SK-N-SH (cell line): ENCODE measurements at regions not wholly inside any gene's neighbourhood (a gene's known extent, or its start where the extent isn't known, plus 50 kb on each side); places are given as distances from the start of the nearest gene placed in this dataset.

Experiments used
- CTCF ChIA-PET: fragments of 300-600, 350-600 bp; formaldehyde crosslinking; extraction: SDS; loops from one replicate; lab custom pipeline; 2021; lab: Yijun Ruan, JAX
- POLR2A ChIA-PET: fragments of 350-600 bp; sonication (Branson Sonifier 250); formaldehyde crosslinking; extraction: SDS; loops from one replicate; lab custom pipeline; 2020; ENCODE audit warnings: antibody characterized with exemption, inconsistent platforms; lab: Yijun Ruan, JAX
- DNase-seq: peaks from one replicate; pipeline ENCODE4 v3.0.0; 2012
- H2AFZ ChIP-seq: fragments of 200-600 bp; sonication (generic); 2 replicates; pipeline ENCODE4 v1.8.1; 2016; ENCODE audit warnings: antibody characterized with exemption, mild to moderate bottlenecking, low read depth
- H3F3A ChIP-seq: fragments of 200-600 bp; sonication (generic); replicated peaks from 2 replicates; pipeline ENCODE3; 2016; ENCODE audit warnings: antibody characterized with exemption, mild to moderate bottlenecking; ENCODE audit not compliant: insufficient read depth
- H3K27ac ChIP-seq, 2 experiments: fragments of 200-500 bp in 1 of 2; fragments of 200-600 bp in 1 of 2; sonication (Bioruptor generic) in 1 of 2; sonication (generic), shearing (Covaris generic) in 1 of 2; 2 replicates each; pipeline versions ENCODE4 v1.5.1 to v1.6.1; 2014 to 2016; ENCODE audit warnings: low read depth in 2 of 2, inconsistent platforms in 1 of 2, low read length in 1 of 2, mild to moderate bottlenecking in 1 of 2, mixed read lengths in 1 of 2
- H3K27me3 ChIP-seq: fragments of 200-600 bp; sonication (generic), shearing (Covaris generic); 2 replicates; pipeline ENCODE4 v1.6.1; 2016; ENCODE audit warnings: mixed run types; ENCODE audit not compliant: insufficient read depth
- H3K36me3 ChIP-seq, 2 experiments: fragments of 200-500 bp in 1 of 2; fragments of 200-600 bp in 1 of 2; sonication (Bioruptor generic) in 1 of 2; sonication (generic) in 1 of 2; replicated peaks in 1 of 2; 2 replicates each; pipeline versions ENCODE3 to v1.5.1; 2014 to 2016; ENCODE audit warnings: low read length in 1 of 2, mild to moderate bottlenecking in 1 of 2; ENCODE audit not compliant: insufficient read depth in 2 of 2, control insufficient read depth in 1 of 2
- H3K4me1 ChIP-seq, 2 experiments: fragments of 200-500 bp in 1 of 2; fragments of 200-600 bp in 1 of 2; sonication (Bioruptor generic) in 1 of 2; sonication (generic), shearing (Covaris generic) in 1 of 2; 2 replicates each; pipeline versions ENCODE4 v1.5.1 to v1.6.1; 2014 to 2016; ENCODE audit warnings: low read depth in 1 of 2, low read length in 1 of 2, mixed run types in 1 of 2; ENCODE audit not compliant: insufficient read depth in 2 of 2, control insufficient read depth in 1 of 2
- H3K4me2 ChIP-seq: fragments of 200-600 bp; sonication (generic), shearing (Covaris generic); 2 replicates; pipeline ENCODE4 v1.6.1; 2017; ENCODE audit warnings: mixed run types
- H3K4me3 ChIP-seq, 2 experiments: fragments of 200-500 bp in 1 of 2; fragments of 200-600 bp in 1 of 2; sonication (Bioruptor generic) in 1 of 2; sonication (generic), shearing (Covaris generic) in 1 of 2; 2 replicates each; pipeline versions ENCODE4 v1.5.1 to v1.8.1; 2014 to 2016; ENCODE audit warnings: low read depth in 2 of 2, inconsistent platforms in 1 of 2, low read length in 1 of 2, mild to moderate bottlenecking in 1 of 2, mixed read lengths in 1 of 2, moderate library complexity in 1 of 2
- H3K79me2 ChIP-seq: fragments of 200-600 bp; sonication (generic); 2 replicates; pipeline ENCODE4 v1.8.1; 2017; ENCODE audit warnings: mild to moderate bottlenecking; ENCODE audit not compliant: insufficient read depth
- H3K9ac ChIP-seq: fragments of 200-600 bp; sonication (generic); 2 replicates; pipeline ENCODE4 v1.6.1; 2017; ENCODE audit warnings: mixed run types
- H3K9me2 ChIP-seq: fragments of 200-600 bp; sonication (generic); 2 replicates; pipeline ENCODE4 v1.6.1; 2017; ENCODE audit warnings: mixed run types
- H3K9me3 ChIP-seq: fragments of 200-600 bp; sonication (generic); 2 replicates; pipeline ENCODE4 v1.6.1; 2017; ENCODE audit warnings: mixed run types, mild to moderate bottlenecking, moderate library complexity
- H4K20me1 ChIP-seq: fragments of 200-600 bp; sonication (generic); 2 replicates; pipeline ENCODE4 v1.6.1; 2017; ENCODE audit warnings: mild to moderate bottlenecking, mixed run types; ENCODE audit not compliant: insufficient read depth
- FOSL2 ChIP-seq: IDR thresholded peaks from 2 replicates; pipeline ENCODE4 v1.4.0; 2012; ENCODE audit warnings: low read depth, mild to moderate bottlenecking, moderate library complexity, borderline replicate concordance
- FOXJ3 ChIP-seq: sonication (generic); formaldehyde crosslinking; IDR thresholded peaks from 2 replicates; pipeline ENCODE4 v1.5.1; 2020; ENCODE audit warnings: mild to moderate bottlenecking, missing genetic modification reagents
- FOXM1 ChIP-seq: IDR thresholded peaks from 2 replicates; pipeline ENCODE4 v1.4.0; 2012; ENCODE audit warnings: low read depth, mild to moderate bottlenecking
- GABPA ChIP-seq: IDR thresholded peaks from 2 replicates; pipeline ENCODE4 v1.4.0; 2012; ENCODE audit warnings: low read depth, mild to moderate bottlenecking
- JUND ChIP-seq: IDR thresholded peaks from 2 replicates; pipeline ENCODE4 v1.4.0; 2012
- MXI1 ChIP-seq: IDR thresholded peaks from 2 replicates; pipeline ENCODE4 v1.6.1; 2012; ENCODE audit warnings: mild to moderate bottlenecking, low read depth, low read length, improper control_type of control experiment
- NFIC ChIP-seq: IDR thresholded peaks from 2 replicates; pipeline ENCODE4 v1.4.0; 2012; ENCODE audit warnings: borderline replicate concordance
- NRF1 ChIP-seq: IDR thresholded peaks from 2 replicates; pipeline ENCODE4 v1.6.1; 2012; ENCODE audit warnings: low read depth, mild to moderate bottlenecking, low read length
- RAD21 ChIP-seq: IDR thresholded peaks from 2 replicates; pipeline ENCODE4 v1.6.1; 2012; ENCODE audit warnings: mild to moderate bottlenecking, low read length
- RFX5 ChIP-seq: IDR thresholded peaks from 2 replicates; pipeline ENCODE4 v1.6.1; 2012; ENCODE audit warnings: mild to moderate bottlenecking, improper control_type of control experiment, low read length
- TCF12 ChIP-seq: IDR thresholded peaks from 2 replicates; pipeline ENCODE4 v1.4.0; 2012
- USF1 ChIP-seq: IDR thresholded peaks from 2 replicates; pipeline ENCODE4 v1.4.0; 2012; ENCODE audit warnings: low read depth, borderline replicate concordance
- USF2 ChIP-seq: fragments of 150-350 bp; IDR thresholded peaks from 2 replicates; pipeline ENCODE4 v1.6.1; 2017; ENCODE audit warnings: antibody characterized with exemption, low read length, low read depth, borderline replicate concordance
- YY1 ChIP-seq: IDR thresholded peaks from 2 replicates; pipeline ENCODE4 v1.4.0; 2012; ENCODE audit warnings: low read depth, mild to moderate bottlenecking
- ZBTB33 ChIP-seq: IDR thresholded peaks from 2 replicates; pipeline ENCODE4 v1.4.0; 2012; ENCODE audit warnings: low read depth, borderline replicate concordance
- WGBS: methylation state at CpG from one replicate; pipeline ENCODE4 v1.1.6; 2017; ENCODE audit warnings: low lambda C conversion rate; 5-methylcytosine and 5-hydroxymethylcytosine counted together
- TF ChIP-seq, protein P1 (sequence below): fragments of 200-600 bp; sonication (generic); IDR thresholded peaks from 2 replicates; pipeline ENCODE4 v1.6.1; 2017; ENCODE audit warnings: antibody characterized with exemption, mild to moderate bottlenecking, moderate library complexity
- TF ChIP-seq, protein P2 (sequence below): IDR thresholded peaks from 2 replicates; pipeline ENCODE4; 2012

DNA sequence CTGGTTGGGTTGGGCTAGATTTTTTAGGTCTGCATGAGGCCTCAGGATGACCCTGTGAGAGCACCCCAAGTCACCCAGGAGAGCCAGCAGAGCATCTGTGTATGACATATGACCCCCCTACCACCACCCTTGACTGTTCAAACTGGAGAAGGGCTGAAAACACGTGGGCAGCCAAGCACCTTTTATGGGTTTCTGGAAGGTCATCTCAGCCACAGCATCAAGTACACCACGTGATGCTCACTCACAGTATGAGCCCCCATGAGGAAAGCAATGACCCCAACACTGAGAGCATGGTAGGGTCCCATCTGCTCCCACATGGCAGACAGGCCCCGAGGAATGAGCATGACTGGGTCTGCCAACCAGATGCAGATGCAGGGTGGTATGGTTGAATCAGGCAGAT, 149.4 kb upstream of the GDF10 start:
- Histone ChIP-seq H3K79me2 (no peaks in the 10 kb centered on the region), H3K27ac (no peak overlapping the region), H4K20me1 (no peaks in the 10 kb centered on the region), H3K4me2 (no peak overlapping the region), H3K36me3 (no peaks in the 10 kb centered on the region), H3F3A (no peaks in the 10 kb centered on the region)
- DNase-seq = no peak
- CTCF ChIA-PET = interaction anchor here (1.4 to 2.1 kb wide), 2 partner anchors 103 to 126 kb away, joined by 4 to 7 read pairs; no protein-coding TSS in a partner anchor
- POLR2A ChIA-PET = no interaction called here
- TF ChIP-seq NRF1 = no peak
- no peak for TF ChIP-seq USF2
- no peak for TF ChIP-seq FOXJ3
- no peak for TF ChIP-seq GABPA
- TF ChIP-seq TCF12 = no peak
- no peak for TF ChIP-seq ZBTB33
- TF ChIP-seq FOXM1 = no peak
- TF ChIP-seq, protein P1, sequence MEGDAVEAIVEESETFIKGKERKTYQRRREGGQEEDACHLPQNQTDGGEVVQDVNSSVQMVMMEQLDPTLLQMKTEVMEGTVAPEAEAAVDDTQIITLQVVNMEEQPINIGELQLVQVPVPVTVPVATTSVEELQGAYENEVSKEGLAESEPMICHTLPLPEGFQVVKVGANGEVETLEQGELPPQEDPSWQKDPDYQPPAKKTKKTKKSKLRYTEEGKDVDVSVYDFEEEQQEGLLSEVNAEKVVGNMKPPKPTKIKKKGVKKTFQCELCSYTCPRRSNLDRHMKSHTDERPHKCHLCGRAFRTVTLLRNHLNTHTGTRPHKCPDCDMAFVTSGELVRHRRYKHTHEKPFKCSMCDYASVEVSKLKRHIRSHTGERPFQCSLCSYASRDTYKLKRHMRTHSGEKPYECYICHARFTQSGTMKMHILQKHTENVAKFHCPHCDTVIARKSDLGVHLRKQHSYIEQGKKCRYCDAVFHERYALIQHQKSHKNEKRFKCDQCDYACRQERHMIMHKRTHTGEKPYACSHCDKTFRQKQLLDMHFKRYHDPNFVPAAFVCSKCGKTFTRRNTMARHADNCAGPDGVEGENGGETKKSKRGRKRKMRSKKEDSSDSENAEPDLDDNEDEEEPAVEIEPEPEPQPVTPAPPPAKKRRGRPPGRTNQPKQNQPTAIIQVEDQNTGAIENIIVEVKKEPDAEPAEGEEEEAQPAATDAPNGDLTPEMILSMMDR = no peak
- TF ChIP-seq RAD21 = no peak
- no peak for TF ChIP-seq MXI1
- TF ChIP-seq NFIC = no peak
- TF ChIP-seq, all 33 proteins: peak for 0
- H3K9me3 ChIP-seq = no peaks in the 10 kb centered on the region
- H3K4me3 ChIP-seq = no peak overlapping the region
- WGBS = 0% methylated on average over 3 of the region's 3 CpGs
- no peaks in the 10 kb centered on the region for H3K4me1 ChIP-seq
- H3K9ac ChIP-seq = no peak overlapping the region
- no peaks in the 10 kb centered on the region for H3K9me2 ChIP-seq
- no peaks in the 10 kb centered on the region for H3K27me3 ChIP-seq
- no peak overlapping the region for H2AFZ ChIP-seq

DNA sequence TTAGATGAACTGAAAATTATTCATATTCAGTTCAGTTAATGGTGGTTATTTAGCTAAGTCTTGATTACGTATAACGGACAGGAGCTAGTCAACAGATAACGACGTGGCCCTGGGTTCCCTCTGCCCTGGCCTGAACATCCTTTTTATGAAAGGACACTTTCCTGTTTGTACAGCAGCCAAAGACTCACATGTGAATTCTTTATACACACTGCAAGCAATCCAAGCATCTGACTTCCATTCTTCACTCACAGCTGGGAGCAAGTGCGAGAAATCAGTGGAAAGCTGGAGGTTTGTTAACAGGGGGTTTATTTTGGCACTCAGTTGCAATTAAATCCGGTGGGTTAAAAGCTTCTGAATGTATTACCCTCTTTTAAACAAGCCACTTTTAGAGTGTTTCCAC, 148.1 kb upstream of the GDF10 start:
- Histone ChIP-seq H3F3A (no peaks in the 10 kb centered on the region), H3K27ac (no peak overlapping the region), H3K9me3 (no peaks in the 10 kb centered on the region), H3K4me1 (no peaks in the 10 kb centered on the region), H4K20me1 (no peaks in the 10 kb centered on the region), H3K4me3 (no peak overlapping the region), H2AFZ (no peak overlapping the region), H3K36me3 (no peaks in the 10 kb centered on the region), H3K27me3 (no peaks in the 10 kb centered on the region), H3K79me2 (no peaks in the 10 kb centered on the region), H3K9me2 (no peaks in the 10 kb centered on the region), H3K4me2 (no peak overlapping the region), H3K9ac (no peak overlapping the region)
- CTCF ChIA-PET = interaction anchor here (1.3 to 2.1 kb wide), 4 partner anchors 9 to 127 kb away, joined by 3 to 7 read pairs (median 4); no protein-coding TSS in a partner anchor
- POLR2A ChIA-PET = no interaction called here
- no peak for DNase-seq
- 54% methylated on average over 6 of the region's 6 CpGs for WGBS
- TF ChIP-seq RFX5 = no peak
- TF ChIP-seq YY1 = no peak
- TF ChIP-seq FOSL2 = no peak
- TF ChIP-seq, protein P1 = no peak
- TF ChIP-seq, protein P2, sequence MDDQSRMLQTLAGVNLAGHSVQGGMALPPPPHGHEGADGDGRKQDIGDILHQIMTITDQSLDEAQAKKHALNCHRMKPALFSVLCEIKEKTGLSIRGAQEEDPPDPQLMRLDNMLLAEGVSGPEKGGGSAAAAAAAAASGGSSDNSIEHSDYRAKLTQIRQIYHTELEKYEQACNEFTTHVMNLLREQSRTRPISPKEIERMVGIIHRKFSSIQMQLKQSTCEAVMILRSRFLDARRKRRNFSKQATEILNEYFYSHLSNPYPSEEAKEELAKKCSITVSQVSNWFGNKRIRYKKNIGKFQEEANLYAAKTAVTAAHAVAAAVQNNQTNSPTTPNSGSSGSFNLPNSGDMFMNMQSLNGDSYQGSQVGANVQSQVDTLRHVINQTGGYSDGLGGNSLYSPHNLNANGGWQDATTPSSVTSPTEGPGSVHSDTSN = no peak
- TF ChIP-seq USF1 = no peak
- no peak for TF ChIP-seq FOXJ3
- no peak for TF ChIP-seq ZBTB33
- no peak for TF ChIP-seq GABPA
- TF ChIP-seq JUND = no peak
- TF ChIP-seq NFIC = no peak
